Suprapubic skin (tissue), 4 donors: ENCODE measurements at regions not wholly inside any gene's neighbourhood (a gene's known extent, or its start where the extent isn't known, plus 50 kb on each side); places are given as distances from the start of the nearest gene placed in this dataset.

ENCODE experiments used
- CTCF ChIP-seq, 2 donors: fragments of 200-600 bp in 1 of 2; fragments of 450-650 bp in 1 of 2; sonication (generic) in 1 of 2; IDR thresholded peaks; one replicate each; pipeline ENCODE4 v1.5.1; 2016 to 2019; ENCODE audit warnings: antibody characterized with exemption in 2 of 2, mild to moderate bottlenecking in 1 of 2, moderate library complexity in 1 of 2
- POLR2A ChIP-seq, 2 donors: fragments of 450-650 bp; IDR thresholded peaks; one replicate each; pipeline ENCODE4 v1.6.1; 2017; ENCODE audit warnings: antibody characterized with exemption in 2 of 2, mild to moderate bottlenecking in 2 of 2, moderate library complexity in 2 of 2
- POLR2AphosphoS5 ChIP-seq, 3 donors: sonication (generic); formaldehyde crosslinking; IDR thresholded peaks; one replicate each; pipeline ENCODE4 v1.6.1; 2017; ENCODE audit warnings: antibody characterized with exemption in 3 of 3

GRCh38 chr2:162929571-162929970 lies 91.0 kb upstream of the KCNH7 start:
- TF ChIP-seq CTCF (IDR thresholded peaks at IDR 0.05): no peak
- no peak for TF ChIP-seq POLR2AphosphoS5 (IDR thresholded peaks at IDR 0.05)
- no peak for TF ChIP-seq POLR2A (IDR thresholded peaks at IDR 0.05)
